ENCODE measurements at regions not wholly inside any gene's neighbourhood (a gene's known extent, or its start where the extent isn't known, plus 50 kb on each side); places are given as distances from the start of the nearest gene placed in this dataset.

GRCh38 chr5:97405941-97406340 is 222.9 kb upstream of the RIOK2 start:
- Histone ChIP-seq H3K4me1 (ENCODE audit: control insufficient read depth, insufficient read depth, low read length) (peaks cover 1% of the 10 kb centered on the region), H3K9ac (ENCODE audit: low read length) (no peak overlapping the region), H3K36me3 (ENCODE audit: control insufficient read depth, insufficient read depth, low read length, severe bottlenecking) (no peaks in the 10 kb centered on the region), H3K4me3 (ENCODE audit: low read length) (no peak overlapping the region), H3K9me3 (ENCODE audit: control insufficient read depth, low read length) (no peaks in the 10 kb centered on the region), H3K27me3 (replicated peaks; ENCODE audit: control insufficient read depth, insufficient read depth, low read length) (no peaks in the 10 kb centered on the region)
- DNase-seq (ENCODE audit: low read depth), result no peak

DNA sequence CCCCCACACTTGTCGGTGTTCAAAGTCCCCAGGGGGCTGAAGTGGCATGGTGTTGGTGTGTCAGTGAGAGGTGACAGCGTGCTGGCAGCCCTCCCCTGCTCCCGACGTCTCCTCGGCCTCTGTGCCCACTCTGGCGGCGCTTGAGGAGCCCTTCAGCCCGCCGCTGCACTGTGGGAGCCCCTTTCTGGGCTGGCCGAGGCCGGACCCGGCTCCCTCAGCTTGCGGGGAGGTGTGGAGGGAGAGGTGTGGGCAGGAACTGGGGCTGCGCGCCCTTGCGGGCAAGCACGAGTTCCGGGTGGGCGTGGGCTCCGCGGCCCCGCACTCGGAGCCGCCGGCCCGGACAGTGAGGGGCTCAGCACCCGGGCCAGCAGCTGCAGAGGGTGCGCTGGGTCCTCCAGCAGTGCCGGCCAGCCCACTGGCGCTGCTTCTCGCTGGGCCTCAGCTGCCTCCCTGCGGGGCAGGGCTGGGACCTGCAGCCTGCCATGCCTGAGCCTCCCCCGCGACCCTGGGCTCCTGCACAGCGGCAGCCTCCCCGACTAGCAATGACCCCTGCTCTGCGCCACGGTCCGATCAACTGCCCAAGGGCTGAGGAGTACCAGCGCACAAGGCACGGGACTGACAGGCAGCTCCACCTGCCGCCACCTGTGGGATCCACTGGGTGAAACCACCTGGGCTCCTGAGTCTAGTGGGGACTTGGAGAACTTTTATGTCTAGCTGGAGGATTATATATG is 224.1 kb upstream of the RIOK2 start:
- Histone ChIP-seq H3K4me3 (ENCODE audit: low read length) (no peak overlapping the region), H3K36me3 (ENCODE audit: control insufficient read depth, insufficient read depth, low read length, severe bottlenecking) (no peaks in the 10 kb centered on the region), H3K4me1 (ENCODE audit: control insufficient read depth, insufficient read depth, low read length) (peaks cover 3% of the 10 kb centered on the region), H3K9ac (ENCODE audit: low read length) (no peak overlapping the region), H3K27me3 (replicated peaks; ENCODE audit: control insufficient read depth, insufficient read depth, low read length) (no peaks in the 10 kb centered on the region), H3K9me3 (ENCODE audit: control insufficient read depth, low read length) (no peaks in the 10 kb centered on the region)
- no peak for DNase-seq (ENCODE audit: low read depth)

DNA sequence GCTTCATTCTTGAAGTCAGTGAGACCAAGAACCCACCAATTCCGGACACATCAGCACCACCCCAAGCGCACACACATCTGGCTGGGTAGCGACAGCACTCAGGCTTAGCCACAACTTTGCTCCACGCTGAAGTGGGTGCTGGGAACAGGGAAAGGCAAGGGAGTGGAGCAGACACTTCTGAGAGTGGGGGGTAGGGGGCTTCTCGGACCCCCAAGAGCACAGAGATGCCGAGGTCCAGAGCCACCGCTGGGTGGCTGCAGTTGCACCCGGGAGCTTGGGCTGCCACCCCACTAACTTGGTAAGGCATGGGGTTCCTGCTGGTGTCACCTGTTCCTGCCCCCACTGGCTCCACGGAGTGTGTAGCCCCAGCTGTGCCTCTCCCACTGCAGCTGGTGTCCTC is 225.3 kb upstream of the RIOK2 start:
- no peaks in the 10 kb centered on the region for H3K36me3 ChIP-seq (ENCODE audit: control insufficient read depth, insufficient read depth, low read length, severe bottlenecking)
- H3K27me3 ChIP-seq (replicated peaks; ENCODE audit: control insufficient read depth, insufficient read depth, low read length), result no peaks in the 10 kb centered on the region
- H3K9me3 ChIP-seq (ENCODE audit: control insufficient read depth, low read length), result no peaks in the 10 kb centered on the region
- H3K4me3 ChIP-seq (ENCODE audit: low read length), result no peak overlapping the region
- H3K9ac ChIP-seq (ENCODE audit: low read length), result no peak overlapping the region
- H3K4me1 ChIP-seq (ENCODE audit: control insufficient read depth, insufficient read depth, low read length), result peaks cover 3% of the 10 kb centered on the region
- DNase-seq (ENCODE audit: low read depth), result no peak

GRCh38 chr5:97412959-97413358 is 229.9 kb upstream of the RIOK2 start:
- Histone ChIP-seq H3K36me3 (ENCODE audit: control insufficient read depth, insufficient read depth, low read length, severe bottlenecking) (no peaks in the 10 kb centered on the region), H3K9me3 (ENCODE audit: control insufficient read depth, low read length) (no peaks in the 10 kb centered on the region), H3K4me3 (ENCODE audit: low read length) (no peak overlapping the region), H3K27me3 (replicated peaks; ENCODE audit: control insufficient read depth, insufficient read depth, low read length) (no peaks in the 10 kb centered on the region), H3K4me1 (ENCODE audit: control insufficient read depth, insufficient read depth, low read length) (peaks cover 3% of the 10 kb centered on the region), H3K9ac (ENCODE audit: low read length) (no peak overlapping the region)
- DNase-seq (ENCODE audit: low read depth), result no peak

- Histone ChIP-seq H3K27me3 (replicated peaks; ENCODE audit: control insufficient read depth, insufficient read depth, low read length) (no peaks in the 10 kb centered on the region), H3K4me3 (ENCODE audit: low read length) (no peak overlapping the region), H3K9me3 (ENCODE audit: control insufficient read depth, low read length) (no peaks in the 10 kb centered on the region), H3K4me1 (ENCODE audit: control insufficient read depth, insufficient read depth, low read length) (no peaks in the 10 kb centered on the region), H3K9ac (ENCODE audit: low read length) (no peak overlapping the region), H3K36me3 (ENCODE audit: control insufficient read depth, insufficient read depth, low read length, severe bottlenecking) (no peaks in the 10 kb centered on the region)
- no peak for DNase-seq (ENCODE audit: low read depth)
These were observed 234.9 kb upstream of the RIOK2 start for GRCh38 chr5:97417986-97418385.

GRCh38 chr5:97418462-97418861 is 235.4 kb upstream of the RIOK2 start:
- Histone ChIP-seq H3K4me3 (ENCODE audit: low read length) (no peak overlapping the region), H3K9ac (ENCODE audit: low read length) (no peak overlapping the region), H3K9me3 (ENCODE audit: control insufficient read depth, low read length) (no peaks in the 10 kb centered on the region), H3K27me3 (replicated peaks; ENCODE audit: control insufficient read depth, insufficient read depth, low read length) (no peaks in the 10 kb centered on the region), H3K4me1 (ENCODE audit: control insufficient read depth, insufficient read depth, low read length) (no peaks in the 10 kb centered on the region), H3K36me3 (ENCODE audit: control insufficient read depth, insufficient read depth, low read length, severe bottlenecking) (no peaks in the 10 kb centered on the region)
- no peak for DNase-seq (ENCODE audit: low read depth)

- H3K9ac ChIP-seq (ENCODE audit: low read length), result no peak overlapping the region
- no peaks in the 10 kb centered on the region for H3K27me3 ChIP-seq (replicated peaks; ENCODE audit: control insufficient read depth, insufficient read depth, low read length)
- no peak overlapping the region for H3K4me3 ChIP-seq (ENCODE audit: low read length)
- no peaks in the 10 kb centered on the region for H3K4me1 ChIP-seq (ENCODE audit: control insufficient read depth, insufficient read depth, low read length)
- DNase-seq (ENCODE audit: low read depth), result peak; percentile 3
- H3K9me3 ChIP-seq (ENCODE audit: control insufficient read depth, low read length), result no peaks in the 10 kb centered on the region
- no peaks in the 10 kb centered on the region for H3K36me3 ChIP-seq (ENCODE audit: control insufficient read depth, insufficient read depth, low read length, severe bottlenecking)
These were observed 237.6 kb upstream of the RIOK2 start for GRCh38 chr5:97420646-97421045.

- Histone ChIP-seq H3K4me1 (ENCODE audit: control insufficient read depth, insufficient read depth, low read length) (no peaks in the 10 kb centered on the region), H3K27me3 (replicated peaks; ENCODE audit: control insufficient read depth, insufficient read depth, low read length) (no peaks in the 10 kb centered on the region), H3K4me3 (ENCODE audit: low read length) (no peak overlapping the region), H3K36me3 (ENCODE audit: control insufficient read depth, insufficient read depth, low read length, severe bottlenecking) (no peaks in the 10 kb centered on the region), H3K9me3 (ENCODE audit: control insufficient read depth, low read length) (no peaks in the 10 kb centered on the region), H3K9ac (ENCODE audit: low read length) (no peak overlapping the region)
- no peak for DNase-seq (ENCODE audit: low read depth)
These were observed 239.6 kb upstream of the RIOK2 start for GRCh38 chr5:97422678-97423077.

DNA sequence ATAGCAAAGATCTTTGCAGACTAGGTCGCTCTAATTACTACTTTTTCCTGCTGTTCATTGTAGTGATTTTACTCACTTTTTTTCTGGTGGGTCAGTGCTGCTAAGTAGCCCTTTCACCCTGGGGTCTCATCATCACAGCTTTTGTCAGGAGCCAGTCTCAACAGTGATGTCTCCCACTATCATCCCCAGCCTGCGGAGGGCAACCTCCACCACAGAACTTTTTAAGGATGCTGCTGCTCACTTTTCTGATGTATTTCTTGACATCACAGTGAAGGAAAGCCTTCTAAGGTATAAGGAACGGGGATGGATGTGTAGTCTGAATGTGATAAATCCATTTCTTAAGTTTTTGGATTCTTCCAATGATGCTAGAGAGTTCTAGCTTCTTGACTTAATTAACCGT is 242.5 kb upstream of the RIOK2 start:
- no peak overlapping the region for H3K9ac ChIP-seq (ENCODE audit: low read length)
- no peaks in the 10 kb centered on the region for H3K9me3 ChIP-seq (ENCODE audit: control insufficient read depth, low read length)
- no peak overlapping the region for H3K4me3 ChIP-seq (ENCODE audit: low read length)
- no peaks in the 10 kb centered on the region for H3K36me3 ChIP-seq (ENCODE audit: control insufficient read depth, insufficient read depth, low read length, severe bottlenecking)
- no peaks in the 10 kb centered on the region for H3K4me1 ChIP-seq (ENCODE audit: control insufficient read depth, insufficient read depth, low read length)
- DNase-seq (ENCODE audit: low read depth), result peak; percentile 28
- no peaks in the 10 kb centered on the region for H3K27me3 ChIP-seq (replicated peaks; ENCODE audit: control insufficient read depth, insufficient read depth, low read length)

GRCh38 chr5:97427235-97427634 is 244.2 kb upstream of the RIOK2 start:
- DNase-seq (ENCODE audit: low read depth), result no peak
- Histone ChIP-seq H3K9ac (ENCODE audit: low read length) (no peak overlapping the region), H3K36me3 (ENCODE audit: control insufficient read depth, insufficient read depth, low read length, severe bottlenecking) (no peaks in the 10 kb centered on the region), H3K4me3 (ENCODE audit: low read length) (no peak overlapping the region), H3K9me3 (ENCODE audit: control insufficient read depth, low read length) (no peaks in the 10 kb centered on the region), H3K4me1 (ENCODE audit: control insufficient read depth, insufficient read depth, low read length) (no peaks in the 10 kb centered on the region), H3K27me3 (replicated peaks; ENCODE audit: control insufficient read depth, insufficient read depth, low read length) (no peaks in the 10 kb centered on the region)

- no peak overlapping the region for H3K4me3 ChIP-seq (ENCODE audit: low read length)
These were observed 251.0 kb upstream of the RIOK2 start for GRCh38 chr5:97434021-97434420.

GRCh38 chr5:97436405-97436804 is 253.4 kb upstream of the RIOK2 start:
- no peak for DNase-seq (ENCODE audit: low read depth)
- H3K36me3 ChIP-seq (ENCODE audit: control insufficient read depth, insufficient read depth, low read length, severe bottlenecking), result no peaks in the 10 kb centered on the region
- H3K9me3 ChIP-seq (ENCODE audit: control insufficient read depth, low read length), result no peaks in the 10 kb centered on the region
- H3K4me1 ChIP-seq (ENCODE audit: control insufficient read depth, insufficient read depth, low read length), result no peaks in the 10 kb centered on the region
- no peak overlapping the region for H3K4me3 ChIP-seq (ENCODE audit: low read length)
- H3K9ac ChIP-seq (ENCODE audit: low read length), result no peak overlapping the region
- H3K27me3 ChIP-seq (replicated peaks; ENCODE audit: control insufficient read depth, insufficient read depth, low read length), result no peaks in the 10 kb centered on the region

More at GRCh38 chr5:97434021-97434420, 251.0 kb upstream of the RIOK2 start:
- H3K27me3 ChIP-seq (replicated peaks; ENCODE audit: control insufficient read depth, insufficient read depth, low read length), result no peaks in the 10 kb centered on the region
- H3K9ac ChIP-seq (ENCODE audit: low read length), result no peak overlapping the region
- no peak for DNase-seq (ENCODE audit: low read depth)
- H3K9me3 ChIP-seq (ENCODE audit: control insufficient read depth, low read length), result no peaks in the 10 kb centered on the region
- no peaks in the 10 kb centered on the region for H3K4me1 ChIP-seq (ENCODE audit: control insufficient read depth, insufficient read depth, low read length)
- H3K36me3 ChIP-seq (ENCODE audit: control insufficient read depth, insufficient read depth, low read length, severe bottlenecking), result no peaks in the 10 kb centered on the region
